ENCODE measurements at regions not wholly inside any gene's neighbourhood (a gene's known extent, or its start where the extent isn't known, plus 50 kb on each side); places are given as distances from the start of the nearest gene placed in this dataset.
"Not testable (repeated sequence)": the region's sequence is repeated elsewhere in the genome, so short reads cannot be mapped to it uniquely, and the experiment has no call there.

DNA sequence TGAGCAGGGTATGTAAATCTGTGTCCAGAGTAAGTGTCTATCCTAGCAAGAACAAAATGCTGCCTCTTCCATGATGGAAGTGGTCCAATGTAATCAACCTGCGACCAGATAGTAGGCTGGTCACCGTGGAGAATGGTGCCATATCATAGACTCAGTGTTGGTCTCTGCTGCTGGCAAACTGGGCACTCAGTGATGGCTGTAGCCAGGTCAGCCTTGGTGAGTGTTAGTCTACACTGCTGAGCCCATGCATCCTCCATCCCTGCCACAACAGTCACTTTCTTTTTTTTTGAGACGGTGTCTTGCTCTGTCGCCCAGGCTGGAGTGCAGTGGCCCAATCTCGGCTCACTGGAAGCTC is 69.3 kb downstream of the CHRD start:
- no peak overlapping the region for H3K27ac ChIP-seq
- DNase-seq, result no peak

DNA sequence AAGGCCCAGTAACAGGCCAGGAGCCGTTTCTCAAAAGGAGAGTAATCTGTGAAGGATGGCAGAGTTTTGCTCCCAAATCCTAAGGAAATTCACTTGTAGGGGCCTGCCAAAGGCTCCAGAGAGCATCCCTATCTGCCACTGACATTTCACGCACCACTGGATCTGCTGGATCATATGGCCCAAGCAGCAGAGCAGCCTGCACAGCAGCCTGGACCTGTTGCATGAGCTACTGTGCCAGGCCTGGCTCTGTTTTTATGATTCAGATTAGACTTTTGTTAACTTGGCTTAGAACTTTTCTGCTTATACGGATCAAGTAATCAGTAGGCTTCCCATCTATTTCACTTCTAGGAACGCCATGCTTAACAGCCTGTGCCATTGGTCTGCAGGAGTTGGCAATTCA is 70.7 kb downstream of the CHRD start:
- intact Hi-C loops (cut with DNase I; ENCODE audit: low total_unique reads), result no loop called here
- Histone ChIP-seq H3K4me3 (no peak overlapping the region), H3K36me3 (no peaks in the 10 kb centered on the region), H3K27me3 (peaks cover 0 to 7% of the 10 kb centered on the region in 2 donors), H3K9me3 (no peaks in the 10 kb centered on the region), H3K4me1 (peaks cover 0 to 3% (median 0%) of the 10 kb centered on the region in 4 donors), H3K27ac (no peak overlapping the region)
- peak in 1 of 2 donors; percentile 7 for DNase-seq
- TF ChIP-seq, protein P1, sequence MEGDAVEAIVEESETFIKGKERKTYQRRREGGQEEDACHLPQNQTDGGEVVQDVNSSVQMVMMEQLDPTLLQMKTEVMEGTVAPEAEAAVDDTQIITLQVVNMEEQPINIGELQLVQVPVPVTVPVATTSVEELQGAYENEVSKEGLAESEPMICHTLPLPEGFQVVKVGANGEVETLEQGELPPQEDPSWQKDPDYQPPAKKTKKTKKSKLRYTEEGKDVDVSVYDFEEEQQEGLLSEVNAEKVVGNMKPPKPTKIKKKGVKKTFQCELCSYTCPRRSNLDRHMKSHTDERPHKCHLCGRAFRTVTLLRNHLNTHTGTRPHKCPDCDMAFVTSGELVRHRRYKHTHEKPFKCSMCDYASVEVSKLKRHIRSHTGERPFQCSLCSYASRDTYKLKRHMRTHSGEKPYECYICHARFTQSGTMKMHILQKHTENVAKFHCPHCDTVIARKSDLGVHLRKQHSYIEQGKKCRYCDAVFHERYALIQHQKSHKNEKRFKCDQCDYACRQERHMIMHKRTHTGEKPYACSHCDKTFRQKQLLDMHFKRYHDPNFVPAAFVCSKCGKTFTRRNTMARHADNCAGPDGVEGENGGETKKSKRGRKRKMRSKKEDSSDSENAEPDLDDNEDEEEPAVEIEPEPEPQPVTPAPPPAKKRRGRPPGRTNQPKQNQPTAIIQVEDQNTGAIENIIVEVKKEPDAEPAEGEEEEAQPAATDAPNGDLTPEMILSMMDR (IDR thresholded peaks at IDR 0.05), result no peak

More for the DNA sequence above, 69.3 kb downstream of the CHRD start:
- Histone ChIP-seq H3K4me3 (no peak overlapping the region), H3K36me3 (no peaks in the 10 kb centered on the region), H3K4me1 (peaks cover 0 to 3% (median 0%) of the 10 kb centered on the region in 4 donors), H3K9me3 (no peaks in the 10 kb centered on the region), H3K27me3 (peaks cover 0 to 7% of the 10 kb centered on the region in 2 donors)
- TF ChIP-seq, protein P1 (IDR thresholded peaks at IDR 0.05), result no peak
- intact Hi-C loops (cut with DNase I; ENCODE audit: low total_unique reads), result no loop called here

DNA sequence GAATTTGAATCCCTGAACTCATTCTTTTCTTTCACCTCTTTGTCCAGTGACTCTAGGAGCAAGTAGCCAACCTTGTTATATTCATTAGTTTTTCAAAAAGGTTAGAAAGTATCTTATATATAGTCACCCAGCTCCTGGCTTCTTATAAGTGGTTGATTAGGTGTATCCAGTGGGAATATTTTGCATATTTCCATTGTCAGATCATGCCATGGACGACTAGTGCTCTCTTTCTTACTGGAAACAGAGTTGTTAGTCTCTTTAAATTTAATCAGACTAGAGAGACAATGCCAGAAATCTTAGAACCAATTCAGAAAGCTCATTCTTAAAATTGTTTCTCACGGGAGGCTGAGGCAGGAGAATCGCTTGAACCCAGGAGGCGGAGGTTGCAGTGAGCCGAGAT is 73.4 kb downstream of the CHRD start:
- no peak for DNase-seq
- peaks cover 0 to 2% (median 0%) of the 10 kb centered on the region in 4 donors for H3K4me1 ChIP-seq

DNA sequence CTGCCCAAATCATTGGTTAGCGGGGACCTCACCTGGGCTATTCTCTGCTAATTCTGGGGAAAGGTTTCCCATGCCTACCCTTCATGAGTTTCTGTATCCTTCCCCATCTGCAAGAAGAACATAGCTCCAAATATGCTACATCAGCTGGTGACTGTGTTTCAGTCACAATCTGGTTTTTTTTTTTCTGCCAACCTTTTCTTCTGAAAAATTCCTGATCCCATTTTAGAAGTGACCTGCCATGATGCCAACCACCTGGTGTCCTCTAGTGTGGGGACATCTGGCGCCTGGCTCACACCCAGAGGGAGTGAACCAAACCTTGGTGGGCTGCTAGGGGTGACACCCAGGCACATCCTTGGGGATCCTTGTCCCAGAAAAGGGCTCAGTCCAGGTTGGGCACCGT is 76.1 kb downstream of the CHRD start:
- H3K4me1 ChIP-seq, result no peaks in the 10 kb centered on the region
- no peak overlapping the region for H3K27ac ChIP-seq
- DNase-seq, result no peak
- no peaks in the 10 kb centered on the region for H3K27me3 ChIP-seq
- H3K9me3 ChIP-seq, result no peaks in the 10 kb centered on the region
- H3K4me3 ChIP-seq, result no peak overlapping the region
- no peaks in the 10 kb centered on the region for H3K36me3 ChIP-seq
- TF ChIP-seq, protein P1 (IDR thresholded peaks at IDR 0.05), result no peak
- intact Hi-C loops (cut with DNase I; ENCODE audit: low total_unique reads), result no loop called here

More for the DNA sequence above, 73.4 kb downstream of the CHRD start:
- H3K4me3 ChIP-seq, result no peak overlapping the region
- intact Hi-C loops (cut with DNase I; ENCODE audit: low total_unique reads), result no loop called here
- peaks cover 0 to 3% of the 10 kb centered on the region in 2 donors for H3K27me3 ChIP-seq
- TF ChIP-seq, protein P1 (IDR thresholded peaks at IDR 0.05), result no peak
- no peaks in the 10 kb centered on the region for H3K36me3 ChIP-seq
- no peak overlapping the region for H3K27ac ChIP-seq
- H3K9me3 ChIP-seq, result no peaks in the 10 kb centered on the region

DNA sequence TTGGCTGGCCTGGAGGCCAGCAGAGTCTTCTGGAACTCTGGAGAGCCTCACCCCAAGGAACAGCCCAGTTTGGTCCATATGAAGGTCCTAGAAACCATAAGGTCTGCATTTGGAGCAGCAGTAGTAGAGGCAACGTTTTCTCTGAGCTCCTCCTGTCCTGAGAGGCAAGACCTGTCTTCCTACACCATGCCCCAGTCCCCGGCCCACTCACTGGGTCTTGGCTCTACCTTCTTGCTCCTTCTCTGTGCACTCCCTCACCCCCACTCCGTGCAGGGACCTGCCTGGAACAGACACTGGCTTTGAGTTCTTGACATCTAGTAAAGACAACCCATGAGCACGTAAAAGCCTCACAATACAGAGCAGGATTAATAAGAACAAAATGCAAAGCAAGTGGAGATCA is 76.6 kb downstream of the CHRD start:
- DNase-seq, result peak in 1 of 2 donors; percentile 29
- no peak overlapping the region for H3K27ac ChIP-seq
- no peaks in the 10 kb centered on the region for H3K9me3 ChIP-seq
- H3K27me3 ChIP-seq, result no peaks in the 10 kb centered on the region
- no peak overlapping the region for H3K4me3 ChIP-seq
- no peaks in the 10 kb centered on the region for H3K36me3 ChIP-seq
- no peaks in the 10 kb centered on the region for H3K4me1 ChIP-seq
- intact Hi-C loops (cut with DNase I; ENCODE audit: low total_unique reads), result no loop called here
- TF ChIP-seq, protein P1 (IDR thresholded peaks at IDR 0.05), result no peak

DNA sequence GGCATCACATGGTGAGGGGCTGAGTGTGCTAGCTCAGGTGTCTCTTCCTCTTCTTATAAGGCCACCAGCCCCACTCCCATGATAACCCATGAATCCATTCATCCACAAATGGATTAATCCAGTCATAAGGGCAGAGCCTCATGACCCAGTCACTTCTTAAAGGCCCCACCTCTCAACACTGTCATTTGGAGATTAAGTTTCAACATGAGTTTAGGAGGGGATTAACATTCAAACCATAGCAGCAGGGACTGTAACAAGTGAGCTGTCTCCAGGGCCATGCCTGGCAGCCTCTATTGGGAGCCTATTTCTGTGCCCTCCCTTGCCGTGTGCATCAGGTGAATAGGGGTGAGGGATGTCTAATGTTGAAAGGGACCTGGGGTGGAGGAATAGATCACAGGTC is 77.5 kb downstream of the CHRD start:
- no peaks in the 10 kb centered on the region for H3K27me3 ChIP-seq
- H3K36me3 ChIP-seq, result no peaks in the 10 kb centered on the region
- DNase-seq, result peak in 1 of 2 donors; percentile 5
- intact Hi-C loops (cut with DNase I; ENCODE audit: low total_unique reads), result no loop called here
- H3K4me1 ChIP-seq, result no peaks in the 10 kb centered on the region
- H3K27ac ChIP-seq, result no peak overlapping the region
- H3K4me3 ChIP-seq, result no peak overlapping the region
- TF ChIP-seq, protein P1 (IDR thresholded peaks at IDR 0.05), result no peak
- no peaks in the 10 kb centered on the region for H3K9me3 ChIP-seq

DNA sequence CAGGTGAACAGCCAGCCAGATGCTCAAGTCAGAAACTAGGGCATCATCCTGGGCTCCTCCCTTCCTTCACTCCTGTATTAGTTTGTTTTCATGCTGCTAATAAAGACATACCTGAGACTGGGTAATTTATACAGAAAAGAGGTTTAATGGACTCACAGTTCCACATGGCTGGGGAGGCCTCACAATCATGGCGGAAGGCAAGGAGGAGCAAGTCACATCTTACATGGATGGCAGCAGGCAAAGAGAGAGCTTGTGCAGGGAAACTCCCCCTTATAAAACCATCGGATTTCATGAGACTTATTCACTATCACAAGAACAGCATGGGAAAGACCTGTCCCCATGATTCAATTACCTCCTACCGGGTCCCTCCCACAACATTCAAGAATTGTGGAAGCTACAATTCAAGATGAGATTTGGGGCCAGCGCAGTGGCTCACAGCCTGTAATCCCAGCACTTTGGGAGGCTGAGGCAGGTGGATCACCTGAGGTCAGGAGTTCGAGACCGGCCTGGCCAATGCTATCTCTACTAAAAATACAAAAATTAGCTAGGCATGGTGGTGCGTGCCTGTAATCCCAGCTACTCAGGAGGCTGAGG is 78.0 kb downstream of the CHRD start:
- H3K36me3 ChIP-seq; H3K4me1 ChIP-seq; H3K4me3 ChIP-seq; H3K27me3 ChIP-seq; H3K9me3 ChIP-seq; intact Hi-C loops (cut with DNase I; ENCODE audit: low total_unique reads); H3K27ac ChIP-seq: not testable (repeated sequence)
- DNase-seq, result peak in 1 of 2 donors; percentile 20

Measured in tibial artery (tissue), 4 donors.